GM19035 (cell line): ENCODE measurements at regions not wholly inside any gene's neighbourhood (a gene's known extent, or its start where the extent isn't known, plus 50 kb on each side); places are given as distances from the start of the nearest gene placed in this dataset.
"Not testable (repeated sequence)": the region's sequence is repeated elsewhere in the genome, so short reads cannot be mapped to it uniquely, and the experiment has no call there.

Source experiments
- ATAC-seq: cut with Tn5 transposase; IDR thresholded peaks from one replicate; pipeline ENCODE4 v1.9.1; 2021; ENCODE audit not compliant: unreplicated experiment

DNA sequence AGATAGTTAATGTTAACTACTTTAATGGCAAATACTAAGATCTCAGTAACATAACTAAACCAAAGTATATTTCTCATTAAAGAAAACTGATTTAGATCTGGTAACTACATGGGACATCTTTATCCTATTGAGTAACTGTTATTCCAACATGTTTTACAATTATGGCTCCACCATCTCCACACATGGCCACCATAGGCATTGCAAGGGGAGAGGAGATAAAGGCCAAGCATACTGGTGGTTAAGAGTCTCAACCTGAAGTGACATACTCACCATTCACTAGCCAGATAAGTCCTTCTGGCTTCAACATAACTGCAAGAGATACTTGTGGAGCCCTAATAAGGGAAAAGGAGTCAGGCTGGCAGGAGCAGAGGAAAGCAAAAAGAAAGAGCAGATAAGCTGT is 1586.4 kb upstream of the SPRY2 start:
- ATAC-seq = no peak

DNA sequence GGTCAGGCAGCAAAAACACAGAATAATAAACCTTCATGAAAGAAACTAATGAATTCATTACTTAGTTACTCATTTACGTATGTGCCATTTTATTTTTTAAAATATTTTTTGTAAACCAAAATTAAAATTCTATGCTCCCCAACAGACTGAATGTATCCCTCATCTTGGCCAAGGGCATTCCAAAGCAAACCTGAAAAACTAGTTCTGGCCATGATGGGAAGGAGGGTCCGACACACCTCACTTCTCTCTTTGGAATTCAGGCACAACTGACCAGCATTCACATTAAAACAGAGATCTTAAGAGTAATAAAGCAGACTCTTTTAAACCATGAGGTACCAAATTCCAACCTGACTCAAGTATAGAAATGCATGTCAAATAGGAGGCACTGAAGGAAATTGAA is 1576.9 kb upstream of the SPRY2 start:
- no peak for ATAC-seq

DNA sequence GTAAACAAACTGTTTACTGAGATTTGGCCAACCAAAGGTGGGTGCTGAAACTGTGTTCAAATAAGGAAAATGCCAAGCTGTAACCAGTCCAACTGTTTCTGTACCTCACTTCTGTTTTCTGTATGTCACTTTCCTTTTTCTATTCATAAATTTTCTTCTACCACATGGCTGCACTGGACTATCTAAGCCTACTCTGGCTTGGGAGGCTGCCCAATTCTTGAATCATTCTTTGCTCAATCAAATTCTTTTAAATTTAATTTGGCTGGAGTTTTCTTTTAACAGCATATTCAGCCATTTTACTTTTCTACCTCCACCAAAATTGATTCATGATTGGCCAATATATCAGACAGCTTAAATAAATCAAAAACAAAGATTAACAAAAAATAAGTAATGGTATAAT is 1575.5 kb upstream of the SPRY2 start:
- no peak for ATAC-seq

DNA sequence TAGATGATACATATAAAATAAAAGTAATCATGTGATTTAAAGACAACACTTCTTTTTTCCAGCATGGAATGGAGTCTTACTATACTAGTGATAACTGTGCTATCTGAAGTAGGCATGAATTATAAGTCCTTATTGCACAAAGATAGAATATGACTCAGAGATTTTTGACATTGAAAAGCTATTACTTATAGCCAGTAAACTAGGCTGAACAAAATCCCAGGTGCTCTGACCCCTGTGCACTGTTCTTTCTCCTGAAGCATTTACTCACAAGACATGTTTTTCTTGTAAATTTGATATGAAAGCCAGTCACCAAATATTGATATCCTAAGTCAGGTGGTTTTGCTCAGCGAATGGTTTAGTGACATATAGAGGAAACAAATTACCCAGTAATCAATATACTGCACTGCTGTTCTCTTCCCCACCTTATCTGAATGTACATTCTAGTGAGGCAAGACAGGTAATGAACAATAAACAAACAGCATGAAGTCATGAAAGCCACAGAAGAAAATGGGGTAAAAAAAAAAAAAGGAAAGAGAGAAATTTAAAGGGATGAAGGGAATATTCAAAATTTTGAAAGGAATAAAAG is 1567.0 kb upstream of the SPRY2 start:
- ATAC-seq = no peak

DNA sequence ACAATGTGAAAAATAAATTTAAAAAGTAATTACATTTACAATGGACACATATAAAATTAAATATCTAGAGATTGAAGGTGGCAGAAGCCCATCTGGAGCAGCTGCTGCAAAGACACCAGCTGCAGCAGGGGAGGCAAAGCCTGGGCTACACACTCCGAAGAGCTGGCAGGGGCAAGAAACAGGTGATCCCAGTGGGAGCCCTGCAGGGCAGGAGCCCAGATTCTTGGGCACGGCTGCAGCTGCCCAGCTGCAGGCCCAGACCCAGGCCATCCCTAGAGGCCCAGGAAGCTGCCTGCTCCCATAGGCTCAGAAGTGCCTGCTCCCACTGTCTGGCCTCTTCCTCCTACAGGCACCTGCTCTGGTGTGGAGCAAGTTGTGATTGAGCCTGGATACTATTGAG is 1547.9 kb upstream of the SPRY2 start:
- ATAC-seq = no peak

DNA sequence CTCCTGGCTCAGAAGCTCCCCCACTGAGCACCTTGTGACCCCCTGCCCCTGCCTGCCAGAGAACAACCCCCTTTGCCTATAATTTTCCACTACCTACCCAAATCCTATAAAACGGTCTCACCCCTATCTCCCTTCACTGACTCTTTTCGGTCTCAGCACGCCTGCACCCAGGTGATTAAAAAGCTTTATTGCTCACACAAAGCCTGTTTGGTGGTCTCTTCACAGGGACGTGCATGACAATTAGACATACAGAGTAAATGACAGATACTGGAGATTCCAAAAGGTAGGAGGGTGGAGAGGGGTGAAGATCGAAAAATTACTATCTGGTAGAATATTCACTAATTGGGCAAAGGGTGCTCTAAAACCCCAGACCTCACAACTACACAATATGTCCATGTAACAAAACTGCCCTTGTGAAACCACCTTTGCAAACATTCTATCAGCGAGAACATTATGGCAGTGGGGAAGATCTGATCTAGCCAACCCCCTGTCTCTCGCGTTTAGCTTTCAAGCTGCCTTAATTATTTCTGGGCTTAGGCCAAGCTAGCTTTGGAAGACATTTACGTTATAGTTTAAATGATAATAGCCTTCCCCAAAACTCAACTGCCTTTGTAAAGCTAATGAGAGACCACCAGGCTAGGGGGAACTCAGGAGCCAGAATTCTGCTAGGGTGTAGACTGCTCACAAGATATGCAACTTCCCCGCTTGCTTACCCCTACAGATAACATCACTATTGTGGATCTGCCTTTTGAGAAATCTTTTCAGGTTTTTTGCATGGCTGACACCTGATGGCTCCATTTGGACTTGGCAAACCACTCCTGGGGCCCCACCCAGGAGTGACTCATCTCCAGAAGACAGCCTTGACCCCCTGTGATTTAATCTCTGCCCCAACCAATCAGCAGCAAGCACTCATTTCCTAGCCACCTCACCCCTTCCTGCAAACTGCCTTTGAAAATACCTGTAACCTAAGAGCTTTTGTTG is 1534.0 kb upstream of the SPRY2 start:
- ATAC-seq = no peak

DNA sequence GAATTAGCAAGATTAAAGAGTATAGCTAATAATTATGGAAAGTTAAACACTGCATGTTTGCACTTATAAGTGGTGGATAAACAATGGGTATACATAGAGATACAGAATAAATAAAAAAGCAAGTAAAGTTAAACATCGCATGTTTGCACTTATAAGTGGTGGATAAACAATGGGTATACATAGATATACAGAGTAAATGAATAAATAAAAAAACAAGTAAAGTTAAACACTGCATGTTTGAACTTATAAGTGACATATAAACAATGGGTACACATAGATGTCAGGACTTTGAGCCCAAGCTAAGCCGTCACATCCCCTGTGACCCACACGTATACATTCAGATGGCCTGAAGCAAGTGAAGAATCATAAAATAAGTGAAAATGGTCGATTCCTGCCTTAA is 1533.3 kb upstream of the SPRY2 start:
- no peak for ATAC-seq

DNA sequence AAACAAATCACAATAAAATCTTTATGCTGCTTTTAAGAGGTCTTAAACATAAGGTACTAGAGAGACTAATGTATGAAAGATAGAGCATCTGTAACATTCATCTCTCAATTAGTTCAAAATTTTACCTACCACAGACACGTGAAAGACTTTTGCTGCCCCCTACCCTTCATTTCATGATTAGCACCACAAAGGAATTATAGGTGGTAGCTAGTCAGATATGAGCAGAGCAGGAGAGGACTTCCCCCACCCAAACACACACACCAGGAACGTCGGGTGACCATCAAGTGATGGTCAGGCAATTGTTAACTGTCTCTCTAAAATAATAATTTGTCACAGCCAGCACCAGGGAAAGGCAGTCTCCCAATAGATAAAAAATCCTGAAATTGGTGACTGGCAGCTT is 1531.7 kb upstream of the SPRY2 start:
- ATAC-seq = no peak

DNA sequence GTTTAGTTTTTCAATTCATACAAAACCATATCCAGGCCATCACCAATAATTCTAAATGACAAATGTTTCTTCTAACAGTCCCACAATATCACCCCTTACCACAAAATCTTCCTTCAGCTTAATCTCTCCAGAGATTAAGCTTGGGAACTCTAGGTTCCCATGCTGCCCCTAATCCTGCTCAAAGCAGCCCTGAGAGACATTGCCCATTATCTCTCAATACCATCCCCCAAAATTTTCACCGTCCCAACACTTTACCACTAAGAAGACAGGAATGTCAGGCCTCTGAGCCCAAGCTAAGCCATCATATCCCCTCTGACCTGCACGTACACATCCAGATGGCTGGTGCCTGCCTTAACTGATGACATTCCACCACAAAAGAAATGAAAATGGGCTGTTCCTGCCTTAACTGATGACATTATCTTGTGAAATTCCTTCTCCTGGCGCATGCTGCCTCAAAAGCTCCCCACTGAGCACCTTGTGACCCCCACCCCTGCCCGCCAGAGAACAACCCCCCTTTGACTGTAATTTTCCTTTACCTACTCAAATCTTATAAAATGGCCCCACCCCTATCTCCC is 1530.9 kb upstream of the SPRY2 start:
- not testable (repeated sequence) for ATAC-seq

DNA sequence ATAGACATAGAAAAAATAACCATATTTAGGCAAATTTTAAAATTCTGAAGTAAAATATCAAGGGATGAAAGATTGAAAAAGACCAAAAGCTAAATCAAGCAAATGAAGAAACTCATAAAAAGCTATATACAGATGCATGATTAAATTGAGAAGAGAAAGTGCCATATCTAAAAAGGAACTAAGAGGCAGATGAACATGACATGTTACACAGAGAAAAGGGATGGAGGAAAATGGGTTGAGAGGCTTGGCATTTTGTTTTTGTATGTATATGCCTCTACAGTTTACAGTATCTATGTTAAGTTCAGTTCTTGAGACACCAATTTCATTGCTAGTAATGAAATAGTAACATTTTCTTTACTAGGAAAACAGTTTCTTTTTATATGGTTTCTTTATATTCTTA is 1507.4 kb upstream of the SPRY2 start:
- no peak for ATAC-seq

DNA sequence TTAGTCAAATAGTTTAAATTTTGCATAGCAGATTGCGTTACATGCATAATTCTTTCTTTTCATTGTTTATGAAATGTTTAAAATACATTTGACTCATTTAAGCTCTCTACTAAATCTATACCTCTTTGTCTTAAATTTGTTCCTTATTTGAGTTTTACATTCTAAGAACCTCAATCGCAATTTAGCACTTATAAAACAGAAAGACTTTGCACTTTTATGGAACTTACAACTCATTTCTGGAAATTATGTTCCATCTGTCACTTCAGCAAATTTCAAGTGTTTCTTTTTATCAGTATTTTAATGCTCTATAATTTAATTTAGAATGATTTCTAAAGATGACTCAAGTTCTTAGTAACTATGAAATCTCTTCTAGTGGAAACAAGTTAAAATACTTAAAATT is 1505.8 kb upstream of the SPRY2 start:
- ATAC-seq = no peak

DNA sequence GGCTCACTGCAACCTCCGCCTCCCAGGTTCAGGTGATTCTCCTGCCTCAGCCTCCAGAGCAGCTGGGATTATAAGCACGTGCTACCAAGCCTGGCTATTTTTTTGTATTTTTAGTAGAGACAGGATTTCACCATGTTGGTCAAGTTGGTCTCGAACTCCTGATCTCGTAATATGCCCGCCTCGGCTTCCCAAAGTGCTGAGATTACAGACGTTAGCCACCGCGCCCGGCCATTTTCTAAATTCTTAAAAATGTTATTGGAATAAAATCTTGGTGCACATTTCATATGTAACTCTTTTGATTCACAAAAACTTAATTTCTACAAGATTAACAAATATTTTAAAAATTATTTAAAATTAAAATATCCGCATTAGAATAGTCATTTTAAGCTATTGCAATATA is 1480.3 kb upstream of the SPRY2 start:
- no peak for ATAC-seq

DNA sequence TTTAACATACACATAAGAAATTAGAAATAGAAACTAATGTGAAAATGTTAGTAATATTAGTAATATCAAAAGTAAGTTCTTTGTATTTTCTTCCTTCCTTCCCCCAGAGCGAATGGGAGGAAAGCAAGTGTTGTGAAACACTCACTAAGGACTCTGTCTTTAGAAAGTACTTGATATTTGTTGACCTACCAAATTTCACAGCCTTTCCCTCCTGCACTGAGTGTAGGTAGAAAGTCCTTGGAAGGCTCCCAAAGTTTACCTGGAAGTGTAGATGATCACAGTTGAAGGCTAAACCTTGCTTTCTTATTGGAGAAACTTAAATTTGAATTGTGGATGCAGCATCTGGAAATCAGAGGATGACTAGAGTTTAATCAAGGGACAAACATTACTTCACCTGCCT is 1459.5 kb upstream of the SPRY2 start:
- ATAC-seq = no peak

DNA sequence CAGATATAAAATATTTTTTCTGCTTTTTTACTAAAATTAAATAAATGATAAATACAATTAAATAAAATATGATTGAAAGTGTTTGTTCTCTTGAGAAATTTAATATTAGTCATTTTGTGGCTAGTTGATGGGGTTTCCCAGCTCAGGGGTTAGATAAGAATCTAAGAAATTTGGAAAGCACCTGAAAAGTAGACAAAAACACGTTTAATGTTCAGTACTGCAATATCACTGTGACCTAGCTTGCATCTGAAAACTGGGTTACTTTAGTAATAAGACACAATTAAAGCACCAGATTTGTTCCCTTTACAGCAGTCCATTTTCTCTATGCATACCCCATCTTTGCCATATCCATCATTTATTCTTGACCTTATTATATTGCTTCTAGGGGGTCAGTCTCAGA is 1454.8 kb upstream of the SPRY2 start:
- ATAC-seq = no peak

DNA sequence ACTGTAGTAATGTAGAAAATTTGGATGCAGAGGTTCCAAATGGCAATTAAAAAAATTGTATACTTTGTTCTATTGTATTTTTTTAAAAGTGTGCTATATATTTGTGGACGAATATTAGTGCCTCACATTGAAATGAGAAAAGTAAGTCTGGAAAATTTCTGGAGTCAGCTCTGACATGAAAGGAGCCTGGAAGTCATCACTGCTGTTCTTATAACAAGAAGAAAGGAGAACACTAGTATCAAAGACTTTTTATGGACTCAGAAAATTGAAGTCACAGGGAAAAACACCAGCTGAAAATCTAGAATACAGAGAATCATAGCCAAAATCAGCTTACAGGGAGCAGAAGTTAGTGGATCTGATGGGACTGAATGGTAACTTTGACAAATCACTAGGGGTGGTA is 1450.7 kb upstream of the SPRY2 start:
- no peak for ATAC-seq

DNA sequence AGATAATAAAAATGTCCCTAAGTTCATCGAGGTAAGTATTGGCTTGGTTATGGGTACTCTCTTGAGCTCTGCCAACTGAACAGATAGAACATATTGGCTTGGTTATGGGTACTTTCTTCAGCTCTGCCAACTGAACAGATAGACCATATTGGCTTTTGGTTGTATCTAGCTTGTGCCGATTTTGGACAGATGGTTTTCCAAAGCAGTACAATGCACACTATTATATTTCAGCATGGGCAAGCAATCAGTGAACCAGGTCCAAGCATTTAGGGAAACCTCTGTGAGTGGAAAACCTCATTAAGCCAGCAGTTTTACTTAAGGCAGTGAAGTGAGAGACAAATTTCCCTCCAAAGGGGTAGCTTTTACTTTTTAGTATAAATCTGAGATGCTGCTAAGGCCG is 1440.5 kb upstream of the SPRY2 start:
- ATAC-seq = no peak

DNA sequence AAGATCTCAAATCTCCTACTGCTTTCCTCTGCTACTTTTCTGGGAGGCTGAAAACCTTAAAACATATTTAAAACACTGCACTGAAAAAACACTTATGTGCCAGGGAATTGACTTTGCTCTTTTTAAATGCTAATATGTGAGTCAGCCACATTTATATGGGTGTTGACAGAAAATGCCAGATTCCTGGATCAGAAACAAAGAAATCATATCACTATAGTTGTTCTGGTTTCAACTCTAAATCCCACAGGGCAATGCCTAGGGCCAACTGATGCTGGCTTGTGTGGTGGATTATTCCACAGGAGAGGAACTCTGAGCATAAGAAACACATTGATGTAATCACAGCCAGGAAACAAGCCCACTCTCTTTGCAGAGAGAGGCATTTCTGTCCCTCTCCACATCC is 1439.0 kb upstream of the SPRY2 start:
- ATAC-seq = no peak

DNA sequence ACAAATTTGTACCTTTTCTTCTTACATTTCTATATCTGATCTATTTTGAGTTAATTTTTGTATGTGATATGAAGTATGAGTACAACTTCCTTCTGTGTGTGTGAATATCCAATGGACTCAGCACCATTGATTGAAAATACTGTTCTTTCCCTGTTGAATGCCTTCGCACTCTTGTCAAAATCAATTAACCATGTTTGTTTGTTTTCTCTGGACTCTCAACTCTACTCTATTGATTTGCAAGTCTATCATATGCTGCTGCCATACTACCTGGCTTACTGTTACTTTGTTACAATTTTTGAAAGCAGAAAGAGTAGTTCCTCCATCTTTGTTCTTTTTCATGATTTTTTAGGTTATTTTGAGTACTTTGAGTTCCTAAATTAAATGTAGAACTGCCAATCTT is 1437.4 kb upstream of the SPRY2 start:
- ATAC-seq = no peak

DNA sequence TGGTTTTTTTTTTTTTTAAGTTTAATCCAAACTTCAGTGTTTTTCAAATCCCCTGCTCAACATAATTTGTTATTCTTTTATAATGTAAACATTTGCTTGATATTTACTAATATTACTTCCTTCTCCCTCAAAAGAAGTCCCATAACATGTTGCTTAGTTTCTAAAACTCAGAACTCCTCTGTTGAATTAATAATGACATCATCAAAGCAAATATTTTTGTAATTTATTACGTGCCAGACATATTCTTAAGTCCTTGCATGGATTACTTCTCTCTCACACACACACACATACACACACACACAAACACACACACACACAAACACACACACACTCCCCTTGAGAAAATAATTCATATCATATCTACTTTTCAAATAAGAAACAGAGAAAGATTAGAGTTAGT is 1432.3 kb upstream of the SPRY2 start:
- ATAC-seq = no peak

DNA sequence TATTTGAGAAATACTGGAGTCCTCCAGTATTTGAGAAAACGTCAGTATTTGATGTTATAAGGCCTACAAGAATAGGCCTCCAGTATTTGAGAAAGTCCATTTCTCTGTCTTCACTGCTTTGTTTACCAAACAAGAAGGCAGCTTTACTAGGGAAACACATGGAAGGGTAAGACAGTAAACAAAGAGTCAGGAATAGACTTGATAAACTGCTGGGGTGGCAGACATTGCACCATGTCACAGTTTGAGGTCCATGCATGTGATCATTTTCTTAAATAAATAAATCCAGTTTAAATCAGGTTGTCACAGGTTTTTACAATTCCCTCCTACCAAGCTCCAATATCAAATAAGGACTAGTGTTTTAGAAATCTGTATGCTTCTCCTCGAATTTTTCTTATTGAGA is 1431.0 kb upstream of the SPRY2 start:
- no peak for ATAC-seq

DNA sequence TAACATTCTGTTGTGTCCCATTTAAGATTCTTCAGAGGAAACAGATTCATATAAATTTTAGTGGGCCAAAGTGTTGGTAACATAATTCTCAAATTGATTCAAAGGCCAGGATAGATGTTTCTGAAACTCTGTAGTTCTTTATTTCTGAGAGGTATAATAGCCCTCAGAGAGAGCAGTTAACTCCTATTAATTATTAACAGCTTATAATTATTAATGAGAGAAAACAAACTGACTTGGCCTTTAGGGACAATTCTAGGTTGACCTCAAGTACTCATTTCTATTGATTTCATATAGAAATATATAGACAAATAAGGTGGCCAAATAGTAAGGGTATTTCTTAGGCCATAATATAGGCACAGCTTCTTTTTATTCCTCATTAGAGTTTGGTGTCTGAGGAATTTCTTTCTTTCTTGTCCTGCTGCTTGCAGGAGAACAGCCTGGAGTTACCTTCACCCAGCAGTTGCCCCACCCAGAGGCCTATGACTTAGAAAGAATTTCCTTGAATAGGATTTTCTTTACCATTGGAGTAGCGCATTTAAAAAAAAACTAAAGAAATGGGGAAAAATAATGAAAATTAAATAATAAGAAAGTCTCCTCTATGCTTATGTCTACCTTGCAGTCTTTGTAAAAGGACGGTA is 1430.1 kb upstream of the SPRY2 start:
- no peak for ATAC-seq

DNA sequence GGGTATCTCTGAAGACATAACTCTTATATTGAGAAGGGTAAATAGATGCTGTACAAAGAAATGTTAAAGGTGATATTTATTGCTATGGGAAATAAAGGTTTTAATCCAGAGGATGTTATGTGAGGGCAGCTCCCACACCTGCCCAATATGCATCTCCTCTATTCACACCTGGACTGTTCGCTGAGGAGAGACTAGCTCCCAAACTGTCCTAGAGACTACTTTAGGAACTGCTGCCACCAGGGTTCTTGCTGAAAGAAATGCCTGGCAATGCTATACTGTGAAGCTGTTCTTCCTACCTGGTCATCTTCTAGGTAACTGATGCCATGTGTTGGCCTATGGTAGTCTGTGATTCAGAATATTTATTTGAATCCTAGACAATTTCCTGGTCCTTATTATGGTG is 1421.5 kb upstream of the SPRY2 start:
- no peak for ATAC-seq
